Raji (cell line): ENCODE measurements at regions not wholly inside any gene's neighbourhood (a gene's known extent, or its start where the extent isn't known, plus 50 kb on each side); places are given as distances from the start of the nearest gene placed in this dataset.

Experiments used
- POLR2A ChIP-seq: IDR thresholded peaks from 2 replicates; pipeline ENCODE4 v1.6.1; 2011; ENCODE audit warnings: low read depth, low read length, control low read depth; ENCODE audit not compliant: insufficient read depth

DNA sequence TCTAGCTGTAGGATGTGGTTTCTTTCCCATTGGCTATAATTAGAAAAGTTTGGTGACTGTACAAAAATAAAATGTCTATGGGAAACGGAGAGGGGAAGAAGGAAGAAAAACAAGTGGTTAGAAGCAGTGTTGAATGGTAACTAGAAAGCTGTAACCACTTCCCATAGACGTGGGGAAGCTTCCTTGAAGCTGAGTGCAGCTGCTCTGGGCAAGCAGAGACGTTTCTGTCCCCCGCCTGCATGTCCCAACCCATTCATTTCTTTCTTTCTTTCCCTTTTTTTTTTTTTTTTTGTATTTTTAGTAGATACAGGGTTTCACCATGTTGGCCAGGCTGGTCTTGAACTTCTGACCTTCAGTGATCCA is 367.8 kb upstream of the HS6ST1 start:
- no peak for TF ChIP-seq POLR2A

DNA sequence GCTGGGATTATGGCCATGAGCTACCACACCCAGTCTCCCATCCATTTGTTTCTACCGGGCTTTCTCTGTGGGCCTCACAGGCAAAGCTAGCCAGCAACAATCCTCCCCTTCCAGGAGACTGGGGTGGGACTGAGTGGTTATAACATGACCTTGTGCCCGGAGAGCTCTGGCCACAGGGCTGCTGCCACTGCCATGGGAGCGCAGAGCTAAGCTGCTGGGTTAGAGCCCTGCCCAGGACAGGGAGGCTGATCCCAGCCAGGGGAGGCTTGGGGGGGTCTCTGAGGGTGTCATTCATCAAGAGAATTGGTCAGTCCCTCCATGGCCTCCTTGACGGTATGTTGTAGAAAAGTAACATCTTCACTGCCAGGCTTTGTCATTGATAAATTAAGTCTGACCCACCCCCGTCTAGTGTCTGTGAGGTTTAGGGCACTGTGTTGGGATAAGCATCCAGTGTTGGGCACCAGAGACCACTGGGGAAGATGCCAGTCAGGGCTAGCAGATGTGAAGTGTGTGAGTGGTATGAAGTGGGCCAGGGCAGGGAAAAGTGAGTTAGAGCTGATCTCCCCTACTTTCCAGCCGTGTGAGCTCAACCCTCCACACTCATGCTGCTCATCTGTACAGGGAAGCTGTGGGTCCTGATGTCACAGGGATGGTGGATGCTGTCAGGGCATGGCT is 368.4 kb upstream of the HS6ST1 start:
- TF ChIP-seq POLR2A, result no peak

DNA sequence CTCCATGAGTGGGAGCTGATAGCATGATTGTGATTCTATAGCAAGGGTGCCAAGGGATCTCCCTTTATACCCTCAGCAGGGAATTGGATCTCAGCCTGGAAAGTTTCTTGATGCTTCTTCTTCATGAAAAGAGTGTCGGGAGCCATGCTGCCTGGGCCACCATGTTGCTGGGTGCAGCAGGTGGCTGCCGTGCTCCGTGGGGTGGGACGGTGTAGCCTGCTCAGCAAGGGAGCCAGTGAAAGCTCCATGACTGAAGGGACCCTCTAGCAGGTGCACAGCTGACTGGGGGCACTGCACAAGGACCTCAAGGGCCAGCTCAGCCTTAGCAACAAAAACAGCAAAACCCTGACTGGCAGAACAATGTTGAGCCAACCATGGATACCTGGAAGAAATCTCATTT is 368.9 kb upstream of the HS6ST1 start:
- TF ChIP-seq POLR2A, result no peak

DNA sequence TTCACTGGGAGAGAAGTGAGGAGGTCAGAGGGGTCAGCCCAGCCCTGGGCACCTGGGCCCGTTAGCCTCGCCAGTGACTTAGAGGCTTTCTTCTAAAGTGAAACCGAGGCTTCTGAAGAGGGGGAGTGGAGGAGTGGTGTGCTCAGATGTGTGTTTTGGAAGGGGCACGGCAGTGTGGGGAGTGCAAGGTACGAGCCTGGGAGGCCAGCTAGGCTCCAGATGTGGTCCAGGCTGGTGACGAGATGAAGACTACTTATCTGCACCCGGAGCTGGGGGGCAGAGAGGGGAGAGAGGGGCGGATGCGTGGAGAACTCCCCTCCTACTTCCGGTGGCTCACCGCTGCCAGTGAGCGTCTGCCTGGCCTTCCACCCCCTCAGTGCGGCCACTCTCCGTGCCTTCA is 371.3 kb upstream of the HS6ST1 start:
- no peak for TF ChIP-seq POLR2A

DNA sequence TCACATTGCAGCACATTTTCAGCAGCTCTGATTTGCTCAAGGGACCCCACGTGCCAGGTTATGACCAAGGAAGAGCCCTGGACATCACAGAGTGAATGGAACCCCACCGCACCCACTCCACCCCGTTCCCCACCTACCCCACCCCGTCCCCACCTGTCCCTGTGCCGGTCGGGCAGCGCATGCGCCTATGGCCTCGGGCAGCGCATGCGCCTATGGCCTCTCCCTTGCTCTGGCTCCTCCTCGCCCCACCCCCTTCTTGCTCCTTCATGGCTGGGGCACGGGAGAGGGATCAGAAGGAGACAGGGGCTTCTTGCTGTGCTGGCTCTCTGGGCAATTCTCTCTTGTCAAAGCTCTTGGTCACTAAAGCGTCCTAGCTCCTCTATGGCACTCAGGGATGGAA is 371.8 kb upstream of the HS6ST1 start:
- TF ChIP-seq POLR2A, result no peak

DNA sequence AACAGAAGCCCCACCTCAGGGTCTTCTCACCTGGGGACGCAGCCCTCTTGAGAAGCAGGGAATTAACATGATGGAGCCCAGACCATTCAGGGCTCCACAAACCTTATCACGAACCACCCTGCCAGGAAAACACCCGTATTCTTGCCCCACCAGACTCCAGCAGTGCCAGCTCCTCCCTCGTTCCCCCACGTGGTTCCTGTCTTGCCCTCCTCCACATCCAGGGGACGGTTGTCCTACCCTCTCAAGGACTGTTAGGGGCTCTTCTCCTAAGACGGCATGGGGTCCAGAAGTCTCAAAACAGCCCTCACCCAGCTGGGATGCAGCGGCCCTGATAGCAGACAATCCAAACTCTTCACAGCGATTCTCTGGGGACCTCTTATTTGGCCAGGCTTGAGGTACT is 372.2 kb upstream of the HS6ST1 start:
- no peak for TF ChIP-seq POLR2A

DNA sequence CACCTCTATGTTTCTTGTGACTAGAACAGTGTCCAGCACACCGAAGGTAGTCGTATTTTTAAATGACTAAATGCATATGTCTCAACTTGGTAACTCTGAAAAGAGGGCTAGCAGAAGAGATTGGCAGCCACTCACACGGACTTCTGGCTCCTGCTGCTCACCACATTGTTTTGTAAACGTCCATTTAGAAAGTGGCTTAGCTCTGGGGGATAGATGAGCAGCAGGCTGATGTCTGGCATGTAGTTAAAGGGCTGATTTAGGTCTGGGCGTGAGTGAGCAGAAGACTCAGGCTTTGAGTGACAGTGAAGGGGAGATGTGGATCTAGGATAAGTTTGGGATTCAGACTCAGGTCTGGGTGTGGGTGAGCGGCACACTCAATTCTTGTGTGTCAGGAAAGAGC is 372.9 kb upstream of the HS6ST1 start:
- TF ChIP-seq POLR2A, result no peak

DNA sequence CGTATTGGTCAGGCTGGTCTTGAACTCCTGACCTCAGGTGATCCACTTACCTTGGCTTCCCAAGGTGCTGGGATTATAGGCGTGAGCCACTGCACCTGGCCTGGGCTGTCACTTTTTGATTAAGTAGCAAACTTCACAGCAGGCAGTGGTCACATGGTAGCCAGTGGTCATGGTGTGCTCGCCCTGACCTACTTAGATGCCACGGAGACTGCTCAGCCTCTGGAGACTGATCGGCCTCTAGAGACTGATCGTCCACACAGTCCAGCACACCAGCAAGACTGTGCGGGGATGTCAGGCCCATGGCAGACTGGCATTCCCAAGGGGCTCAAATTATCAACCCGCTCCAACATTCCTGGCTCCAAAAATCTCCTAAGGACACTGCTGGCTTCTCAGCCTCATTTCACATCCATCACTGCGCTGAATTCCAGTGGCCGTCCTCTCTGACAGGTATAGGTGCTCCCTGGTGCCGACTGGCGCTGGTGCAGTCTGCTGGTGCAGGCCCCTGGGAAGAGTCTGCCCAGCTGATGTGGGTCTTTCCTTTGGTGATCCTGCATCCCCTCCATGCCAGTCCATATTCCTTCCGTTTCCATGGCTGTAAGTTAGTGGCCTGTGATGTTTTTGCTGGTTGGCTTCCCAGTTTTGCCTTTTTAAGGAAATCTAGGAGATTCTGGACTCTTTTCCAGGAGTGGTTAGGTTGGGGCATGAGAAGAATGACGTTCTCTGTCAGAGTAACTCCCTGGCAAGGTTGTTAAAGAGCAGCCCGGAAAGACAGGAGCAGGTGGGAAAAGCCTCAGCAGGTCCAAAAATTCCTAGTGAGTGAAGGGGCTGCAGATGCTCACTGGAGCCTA is 374.5 kb upstream of the HS6ST1 start:
- no peak for TF ChIP-seq POLR2A

DNA sequence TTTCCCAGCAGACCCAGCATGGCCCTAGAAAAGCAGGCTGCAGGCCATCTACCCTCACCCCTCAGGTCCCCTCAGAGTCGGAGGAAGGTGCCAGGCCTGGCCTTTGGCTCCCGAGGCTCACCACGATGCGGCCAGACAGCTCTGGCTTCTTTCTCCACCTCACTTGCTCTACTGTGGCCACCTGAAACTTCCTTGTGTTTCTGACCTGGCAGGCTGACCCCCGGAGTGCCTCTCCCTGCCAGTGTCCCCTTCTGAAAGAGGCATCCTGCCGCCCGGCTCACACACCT is 375.0 kb upstream of the HS6ST1 start:
- TF ChIP-seq POLR2A, result no peak

DNA sequence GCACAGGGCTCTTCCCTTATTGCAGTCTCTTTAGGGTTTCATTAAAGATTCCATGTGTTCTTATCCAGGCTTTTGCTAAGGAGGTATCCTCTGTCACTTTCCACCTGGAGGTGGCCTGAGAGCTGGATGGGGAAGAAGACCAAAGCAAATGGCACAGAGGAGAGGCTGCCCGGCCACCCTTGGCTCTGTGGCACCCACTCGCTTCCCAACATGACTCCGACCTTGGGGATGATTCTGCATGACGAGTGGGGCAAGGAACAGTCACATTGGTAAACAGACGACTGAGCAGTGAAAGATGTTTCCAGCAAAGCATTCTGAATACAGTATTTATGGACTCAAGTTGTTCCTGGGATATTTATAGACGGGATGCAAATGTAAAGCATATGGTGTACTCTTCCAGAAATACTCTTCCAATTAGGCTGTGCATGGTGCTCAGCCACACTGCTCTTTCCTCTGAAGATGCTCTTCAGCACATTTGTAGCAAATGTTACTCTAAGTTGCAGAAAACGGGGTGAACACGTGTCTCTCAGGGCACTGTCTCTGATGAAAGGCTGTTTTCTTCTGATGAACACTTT is 377.1 kb upstream of the HS6ST1 start:
- no peak for TF ChIP-seq POLR2A

DNA sequence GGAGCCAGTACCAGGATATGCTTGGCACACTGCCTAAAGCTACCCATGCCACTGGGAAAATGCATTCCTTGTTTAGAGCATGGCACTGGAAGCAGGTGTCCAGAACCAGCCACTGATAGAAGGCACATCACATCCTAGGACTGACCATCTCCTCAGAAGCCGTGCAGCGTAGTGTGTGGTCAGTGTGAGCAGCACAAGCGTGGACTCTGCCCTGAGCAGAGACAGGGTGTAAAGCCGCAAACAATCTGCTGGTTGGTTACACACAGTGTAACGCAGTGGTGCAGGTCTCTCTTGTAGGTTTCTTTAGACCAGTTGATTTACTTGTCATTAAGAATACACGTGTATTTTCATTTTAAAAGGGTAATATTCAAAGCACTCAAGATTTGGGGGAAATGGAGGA is 377.8 kb upstream of the HS6ST1 start:
- TF ChIP-seq POLR2A, result no peak

DNA sequence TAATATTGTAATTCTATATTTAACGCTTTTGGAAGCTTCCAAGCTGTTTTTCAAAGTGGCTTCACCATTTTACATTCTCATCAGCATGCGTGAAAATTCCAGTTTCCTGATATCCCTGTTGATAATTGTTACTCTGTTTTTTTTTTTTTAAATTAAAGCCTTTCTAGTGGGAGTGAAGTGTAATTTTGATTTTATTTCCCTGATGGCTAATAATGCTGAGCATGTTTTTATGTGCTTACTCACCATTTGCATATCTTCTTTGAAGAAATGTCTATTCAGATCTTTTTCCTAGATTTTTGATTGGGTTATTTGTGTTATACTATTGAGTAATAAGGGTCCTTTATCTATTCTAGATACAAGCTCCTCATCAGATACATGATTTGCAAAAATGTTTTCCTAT is 382.8 kb upstream of the HS6ST1 start:
- no peak for TF ChIP-seq POLR2A

DNA sequence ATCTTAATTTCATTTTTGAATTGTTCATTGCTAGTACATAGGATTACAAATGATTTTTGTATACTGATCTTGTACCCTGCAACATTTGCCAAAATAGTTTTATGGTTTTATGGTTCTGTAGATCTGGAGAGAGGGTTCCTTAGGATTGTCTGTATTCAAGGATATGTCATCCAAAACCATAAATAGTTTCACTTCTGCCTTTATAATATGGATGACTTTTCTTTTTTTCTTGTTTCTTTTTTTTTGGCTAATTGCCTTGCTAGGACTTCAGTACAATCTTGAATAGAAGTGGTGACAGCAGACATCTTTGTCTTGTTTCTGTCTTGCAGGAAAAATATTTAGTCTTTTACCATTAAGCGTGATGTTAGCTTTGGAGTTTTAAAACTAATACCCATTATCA is 383.9 kb upstream of the HS6ST1 start:
- TF ChIP-seq POLR2A, result no peak

DNA sequence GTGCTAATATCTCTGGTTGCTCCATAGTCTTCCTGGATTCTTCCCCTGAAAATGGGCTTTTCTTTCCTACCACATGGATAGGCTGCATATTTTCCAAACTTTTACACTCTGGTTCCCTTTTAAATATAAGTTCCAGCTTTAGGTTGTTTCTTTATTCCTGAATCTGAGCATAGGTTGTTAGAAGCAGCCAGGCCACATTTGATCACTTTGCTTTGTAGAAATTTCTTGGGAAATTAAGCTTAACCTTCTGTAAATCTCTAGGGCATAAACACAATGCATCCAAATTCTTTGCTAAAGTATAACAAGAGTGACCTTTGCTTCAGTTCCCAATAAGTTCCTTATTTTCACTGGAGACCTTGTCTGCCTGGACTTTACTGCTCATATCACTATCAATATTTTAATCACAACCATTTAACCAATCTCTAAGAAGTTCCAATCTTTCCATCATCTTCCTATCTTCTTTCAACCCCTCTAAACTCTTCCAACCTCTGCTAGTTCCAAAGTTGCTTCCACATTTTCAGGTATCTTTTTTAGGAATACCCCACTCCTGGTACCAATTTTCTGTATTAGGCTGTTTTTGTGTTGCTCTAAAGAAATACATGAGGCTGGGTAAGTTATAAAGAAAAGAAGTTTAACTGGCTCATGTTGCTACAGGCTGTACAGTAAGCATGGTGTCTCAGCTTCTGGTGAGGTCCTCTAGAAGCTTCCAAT is 389.6 kb upstream of the HS6ST1 start:
- no peak for TF ChIP-seq POLR2A

DNA sequence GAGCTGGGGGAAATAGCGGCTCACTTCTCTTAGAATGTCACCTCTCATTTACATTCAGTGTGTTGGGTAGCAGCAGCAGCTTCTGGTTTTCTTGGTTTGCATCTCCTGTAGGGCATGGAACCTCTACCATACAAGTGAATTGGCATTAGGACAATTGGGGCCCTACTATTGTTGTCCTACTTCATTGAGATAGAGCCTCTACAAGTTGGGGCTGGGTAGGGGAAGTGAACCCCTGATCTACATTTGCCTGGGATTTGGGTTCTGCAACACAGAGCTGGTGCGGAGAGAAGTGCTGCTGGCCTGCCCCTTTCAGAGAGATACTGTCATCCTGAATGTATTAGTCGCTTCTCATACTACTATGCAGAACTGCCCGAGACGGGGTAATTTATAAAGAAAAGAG is 391.6 kb upstream of the HS6ST1 start:
- TF ChIP-seq POLR2A, result no peak

DNA sequence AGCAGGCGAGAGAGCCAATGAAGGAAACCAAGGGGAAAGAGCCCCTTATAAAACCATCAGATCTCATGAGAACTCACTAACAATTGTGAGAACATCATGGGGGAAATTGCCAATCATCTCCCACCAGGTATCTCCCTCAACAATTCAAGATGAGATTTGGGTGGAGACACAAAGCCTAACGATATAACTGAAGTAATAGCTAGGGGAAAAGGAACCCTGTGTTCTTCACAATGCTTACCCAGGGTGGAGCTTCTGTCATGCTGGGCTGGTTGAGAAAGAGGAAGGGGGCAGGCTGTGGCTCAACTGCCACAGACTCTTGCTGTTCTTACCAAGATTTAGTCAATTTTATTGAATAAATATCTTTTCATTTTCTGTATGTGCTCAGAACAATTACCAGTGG is 392.1 kb upstream of the HS6ST1 start:
- no peak for TF ChIP-seq POLR2A
